NCI-H1092 treated with DMSO at 0.1 percent for 48 hours (cell line): ENCODE measurements at regions not wholly inside any gene's neighbourhood (a gene's known extent, or its start where the extent isn't known, plus 50 kb on each side); places are given as distances from the start of the nearest gene placed in this dataset.
"Not testable (repeated sequence)": the region's sequence is repeated elsewhere in the genome, so short reads cannot be mapped to it uniquely, and the experiment has no call there.

Experiments used
- DNase-seq: peaks from one replicate; lab custom pipeline; 2025; lab: John Stamatoyannopoulos, UW

DNA sequence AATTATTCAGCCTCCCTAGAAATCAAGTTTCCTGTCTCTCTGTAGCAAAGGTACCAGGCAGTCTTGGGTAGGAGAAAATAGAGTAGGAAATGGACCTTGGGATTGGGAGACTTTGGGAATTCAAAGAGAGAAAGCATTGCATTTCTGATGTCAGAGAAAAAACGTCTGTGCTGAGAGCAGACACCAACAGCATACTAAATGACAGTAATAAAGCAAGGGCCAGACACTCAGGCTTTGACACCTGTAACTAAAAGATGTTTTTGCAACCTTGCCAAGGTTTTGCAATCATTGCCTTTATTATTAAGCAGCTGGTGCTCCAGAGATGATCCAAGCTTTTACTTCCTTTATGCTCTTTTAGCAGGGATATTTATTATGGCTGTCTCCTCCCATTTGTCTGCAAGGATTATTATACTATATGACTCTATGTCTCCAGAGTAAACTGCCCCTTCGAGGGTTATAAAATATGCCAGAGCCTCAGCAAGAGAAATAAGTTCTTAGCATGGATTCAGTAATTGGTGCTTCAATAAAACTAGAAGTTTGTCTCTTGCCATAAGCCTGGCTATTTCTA lies 85.2 kb upstream of the GRAMD1B start:
- DNase-seq: peak; percentile 85

DNA sequence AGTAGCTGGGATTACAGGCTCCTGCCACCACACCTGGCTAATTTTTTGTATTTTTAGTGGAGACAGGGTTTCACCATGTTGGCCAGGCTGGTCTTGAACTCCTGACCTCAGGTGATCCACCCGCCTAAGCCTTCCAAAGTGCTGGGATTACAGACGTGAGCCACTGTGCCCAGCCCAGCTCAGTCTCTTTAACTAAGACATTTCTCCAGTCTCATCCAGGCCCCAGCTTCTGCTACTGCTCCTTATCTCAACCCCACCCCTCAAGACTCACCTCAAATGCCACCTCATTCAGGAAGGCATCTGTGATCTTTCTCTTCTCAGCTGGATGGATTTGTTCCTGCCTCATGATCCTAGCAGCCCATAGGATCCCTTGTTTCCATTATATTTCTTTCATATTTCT lies 85.9 kb upstream of the GRAMD1B start:
- not testable (repeated sequence) for DNase-seq

DNA sequence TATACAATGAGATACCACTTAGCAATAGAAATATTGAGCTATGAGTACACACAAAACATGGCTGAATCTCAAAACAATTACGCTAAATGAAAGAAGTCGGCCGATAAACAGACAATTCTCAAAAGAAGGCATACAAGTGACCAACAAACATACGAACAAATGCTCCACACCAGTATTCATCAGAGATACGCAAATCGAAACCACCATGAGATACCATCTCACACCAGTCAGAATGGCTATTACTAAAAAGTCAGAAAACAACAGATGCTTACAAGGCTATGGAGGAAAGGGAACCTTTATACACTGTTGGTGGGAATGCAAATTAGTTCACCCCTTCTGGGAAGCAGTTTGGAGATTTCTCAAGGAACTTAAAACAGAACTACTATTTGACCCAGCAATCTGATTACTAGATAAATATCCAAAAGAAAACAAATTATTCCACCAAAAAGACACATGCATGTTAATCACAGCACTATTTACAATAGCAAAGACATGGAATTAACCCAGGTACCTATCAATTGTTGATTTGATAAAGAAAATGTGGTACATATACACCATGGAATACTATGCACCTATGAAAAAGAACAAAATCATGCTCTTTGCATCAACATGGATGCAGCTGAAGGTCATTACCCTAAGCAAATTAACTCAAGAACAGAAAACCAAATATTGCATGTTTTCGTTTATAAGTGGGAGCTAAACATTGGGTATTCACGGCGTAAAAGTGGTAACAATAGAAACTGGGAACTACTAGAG lies 90.9 kb upstream of the GRAMD1B start:
- DNase-seq: no peak

DNA sequence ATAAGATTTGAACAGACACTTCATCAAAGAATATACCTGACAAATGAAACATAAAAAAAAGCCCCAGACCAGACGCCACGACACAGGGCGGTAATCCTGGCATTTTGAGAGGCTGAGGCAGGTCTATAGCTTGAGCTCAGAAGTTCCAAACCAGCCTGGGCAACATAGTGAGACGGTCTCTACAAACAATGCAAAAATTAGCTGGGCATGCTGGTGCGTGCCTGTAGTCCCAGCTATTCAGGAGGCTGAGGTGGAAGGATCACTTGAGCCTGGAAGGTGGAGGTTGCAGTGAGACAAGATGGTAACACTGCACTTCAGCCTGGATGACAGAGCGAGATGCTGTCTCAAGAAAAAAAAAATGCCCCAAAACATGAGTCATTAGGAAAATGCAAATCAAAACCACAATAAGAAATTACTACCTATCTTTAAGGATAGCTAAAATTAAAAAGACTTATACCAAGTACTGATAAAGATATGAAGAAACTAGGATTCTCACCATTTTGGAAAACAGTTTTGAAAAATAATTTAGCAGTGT lies 91.7 kb upstream of the GRAMD1B start:
- DNase-seq: no peak

DNA sequence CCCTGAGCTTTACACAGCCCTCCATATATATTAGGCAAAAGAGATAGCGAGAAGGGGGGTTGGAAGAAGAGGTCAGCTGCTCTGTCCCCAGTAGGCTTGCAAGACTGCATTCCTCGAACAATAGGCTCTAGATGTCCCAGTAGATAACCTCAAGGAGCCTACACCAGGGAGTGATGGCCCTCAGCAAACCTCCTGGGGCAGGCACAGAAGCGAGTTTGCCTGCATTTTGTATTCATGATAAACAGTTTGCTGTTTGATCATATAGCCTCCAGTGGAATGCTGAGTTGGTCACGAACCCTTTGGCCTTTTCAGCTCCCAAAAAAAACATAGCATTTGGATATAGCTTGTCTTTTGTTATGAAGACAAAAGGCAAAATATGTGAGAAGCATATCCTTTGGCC lies 95.1 kb upstream of the GRAMD1B start:
- no peak for DNase-seq

DNA sequence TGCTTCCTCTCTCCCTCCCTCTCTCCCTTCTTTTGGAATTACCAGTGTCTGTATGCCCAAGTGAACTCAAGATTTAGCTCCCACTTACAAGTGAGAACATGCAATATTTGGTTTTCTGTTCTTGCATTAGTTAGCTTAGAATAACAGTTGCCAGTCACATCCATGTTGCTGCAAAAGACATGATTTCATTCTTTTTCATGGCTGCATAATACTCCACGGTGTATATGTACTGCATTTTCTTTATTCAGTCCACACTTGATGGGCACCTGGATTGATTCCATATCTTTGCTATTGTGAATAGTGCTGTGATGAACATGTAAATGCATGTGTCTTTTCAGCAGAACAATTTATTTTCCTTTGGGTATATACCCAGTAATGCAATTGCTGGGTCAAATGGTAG lies 97.5 kb upstream of the GRAMD1B start:
- DNase-seq: not testable (repeated sequence)

DNA sequence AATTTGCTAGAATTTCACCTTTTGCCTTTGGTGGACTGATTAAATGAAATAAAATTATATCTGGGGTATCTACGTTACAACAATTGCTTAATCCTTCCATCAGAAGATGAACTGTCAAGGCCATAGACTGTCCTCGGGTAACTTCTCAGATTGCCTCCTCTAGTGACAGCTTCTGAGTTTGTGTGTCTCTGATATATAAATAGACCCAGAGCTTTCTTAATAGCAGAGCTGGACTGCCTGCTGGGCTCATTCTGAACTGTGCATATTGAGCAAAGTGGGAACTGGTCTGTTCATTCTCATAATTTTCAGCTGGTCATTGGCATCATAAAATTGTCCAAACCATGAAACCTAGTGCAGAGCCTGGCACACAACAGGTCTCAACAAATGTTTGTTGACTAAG lies 99.1 kb upstream of the GRAMD1B start:
- DNase-seq: no peak

DNA sequence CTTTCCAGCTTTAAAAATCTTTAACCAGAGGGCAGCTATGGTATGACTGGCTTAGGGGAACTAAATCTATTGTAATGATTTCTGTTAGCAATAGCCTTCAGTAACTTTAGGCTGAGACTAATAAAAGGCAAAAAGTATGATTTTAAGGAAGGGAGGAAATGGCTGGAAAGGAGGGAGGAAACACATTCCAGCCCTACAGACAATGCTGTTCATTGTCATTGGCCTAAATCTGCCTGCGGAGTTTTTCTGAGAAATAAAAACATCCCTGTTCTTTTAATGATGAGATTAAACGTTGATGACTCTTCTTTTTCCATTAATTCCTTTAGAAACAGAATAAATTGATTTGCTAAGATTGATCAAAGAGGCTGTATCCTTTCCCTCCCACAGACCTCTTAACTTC lies 99.6 kb upstream of the GRAMD1B start:
- no peak for DNase-seq

DNA sequence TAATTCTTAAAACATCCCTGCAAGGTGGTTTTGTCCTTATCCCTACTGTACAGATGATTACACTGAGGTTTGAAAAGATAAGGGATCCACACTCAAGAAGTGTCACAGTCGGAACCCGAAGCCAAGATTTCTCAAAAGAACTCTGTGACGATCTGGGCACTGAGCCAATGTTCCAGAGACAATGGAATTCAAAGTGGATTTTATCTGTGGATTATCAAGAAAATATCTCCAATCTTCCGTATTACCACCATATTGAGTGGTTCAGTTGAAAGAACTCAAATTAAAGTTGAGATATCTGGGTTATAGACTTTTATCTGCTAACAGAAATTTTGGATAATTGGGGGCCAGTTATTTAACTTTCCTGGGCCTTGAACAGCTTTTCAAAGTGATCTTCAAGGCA lies 100.0 kb upstream of the GRAMD1B start:
- DNase-seq: no peak

DNA sequence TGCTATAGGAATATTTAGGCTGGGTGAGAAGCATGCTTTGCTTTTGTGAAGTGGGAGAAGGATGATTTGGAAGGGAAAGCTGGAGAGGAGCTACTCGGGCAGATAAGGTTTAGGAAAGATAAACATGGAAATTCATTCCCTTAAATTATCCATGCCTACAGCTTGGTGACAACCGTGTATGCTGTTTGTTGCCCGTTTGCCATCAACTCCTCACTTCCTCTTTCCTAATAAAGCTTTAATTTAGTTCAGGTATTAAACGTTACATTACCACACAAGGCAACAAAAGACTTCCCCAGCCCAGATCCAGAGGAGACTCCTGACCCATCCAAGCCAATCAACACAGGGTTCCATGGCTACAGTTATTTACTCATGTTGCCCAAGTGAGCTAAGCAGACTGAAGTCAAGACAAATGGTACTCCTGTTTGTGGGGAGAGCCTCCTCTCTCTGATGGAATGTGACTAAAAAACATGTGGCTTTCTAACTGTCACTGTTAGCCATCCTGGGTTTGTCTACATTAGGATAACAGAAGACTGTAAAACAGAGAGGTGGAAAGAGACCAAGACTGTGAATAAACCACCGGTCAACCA lies 101.7 kb upstream of the GRAMD1B start:
- no peak for DNase-seq

DNA sequence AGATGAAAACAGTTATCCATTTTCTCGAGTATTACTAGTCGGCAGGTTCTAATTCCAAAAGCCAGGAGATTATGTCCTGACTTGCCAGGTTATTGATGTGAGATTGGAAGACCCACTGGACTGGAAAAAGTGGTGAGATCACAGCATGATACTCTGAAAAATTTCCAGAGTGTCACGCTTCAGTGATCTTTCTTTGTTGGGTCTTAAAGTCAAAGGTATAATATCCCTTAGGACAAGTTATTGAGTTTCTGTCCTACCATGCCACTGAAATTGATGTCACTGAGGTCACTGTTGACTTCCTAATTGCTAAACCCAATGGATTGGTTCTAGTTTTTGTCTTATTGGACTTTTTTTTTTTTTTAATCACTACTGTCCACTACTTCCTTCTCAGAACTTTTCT lies 104.5 kb upstream of the GRAMD1B start:
- DNase-seq: no peak

DNA sequence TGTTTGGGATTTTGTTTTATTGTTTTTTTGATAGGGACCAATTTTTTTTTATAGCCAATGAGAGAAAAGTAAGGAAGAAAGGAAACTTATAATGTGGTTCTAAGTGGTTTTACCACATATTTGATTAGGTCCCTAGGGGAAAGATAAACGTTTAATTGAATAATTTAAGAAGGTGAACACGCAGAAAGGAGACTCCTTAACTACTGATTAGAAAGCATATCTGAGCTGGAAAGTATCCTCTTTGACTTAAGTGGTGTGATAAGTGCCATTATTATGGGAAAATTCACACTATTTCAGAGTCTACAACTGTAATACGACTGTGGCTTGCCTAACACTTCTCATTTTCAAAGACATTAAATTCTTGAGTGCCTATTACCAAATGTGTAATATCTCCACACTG lies 106.5 kb upstream of the GRAMD1B start:
- no peak for DNase-seq

DNA sequence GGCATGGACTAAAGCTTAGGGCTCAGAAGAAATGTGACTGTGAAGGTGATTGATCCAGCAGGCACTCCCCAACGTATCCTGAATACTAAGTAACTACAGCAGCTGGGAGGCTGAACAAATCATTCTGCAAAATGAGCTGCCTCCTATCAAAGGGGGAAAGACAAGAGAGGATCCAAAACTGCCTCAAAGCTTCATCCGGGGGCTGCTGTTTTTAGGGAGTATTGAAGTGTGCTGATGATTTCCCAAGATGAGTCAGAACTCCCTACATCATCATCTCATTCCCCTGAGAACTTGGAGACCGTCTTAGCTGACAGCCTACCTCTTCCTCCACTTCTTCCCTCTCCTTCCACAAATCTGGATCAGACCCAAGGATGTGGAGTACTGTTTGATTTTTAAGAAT lies 108.4 kb upstream of the GRAMD1B start:
- DNase-seq: no peak

DNA sequence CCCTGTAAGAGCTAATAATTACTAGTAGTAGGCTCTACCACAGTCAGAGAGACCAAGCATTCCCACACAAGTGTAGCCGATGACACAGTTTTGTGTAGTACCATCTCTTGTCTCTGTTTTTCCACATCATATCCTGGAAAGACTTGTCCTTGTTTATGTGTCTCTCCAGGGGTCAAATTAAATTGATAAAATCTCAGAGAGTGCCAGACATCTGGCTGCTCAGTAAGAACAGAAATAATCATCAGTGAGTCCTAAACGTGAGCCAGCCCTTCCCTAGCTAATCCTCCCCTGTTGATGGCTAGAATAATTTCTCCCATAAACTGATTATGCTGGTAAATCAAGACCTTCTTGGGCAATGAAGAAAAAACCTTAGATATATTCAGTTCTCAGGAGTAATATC lies 111.4 kb upstream of the GRAMD1B start:
- no peak for DNase-seq

DNA sequence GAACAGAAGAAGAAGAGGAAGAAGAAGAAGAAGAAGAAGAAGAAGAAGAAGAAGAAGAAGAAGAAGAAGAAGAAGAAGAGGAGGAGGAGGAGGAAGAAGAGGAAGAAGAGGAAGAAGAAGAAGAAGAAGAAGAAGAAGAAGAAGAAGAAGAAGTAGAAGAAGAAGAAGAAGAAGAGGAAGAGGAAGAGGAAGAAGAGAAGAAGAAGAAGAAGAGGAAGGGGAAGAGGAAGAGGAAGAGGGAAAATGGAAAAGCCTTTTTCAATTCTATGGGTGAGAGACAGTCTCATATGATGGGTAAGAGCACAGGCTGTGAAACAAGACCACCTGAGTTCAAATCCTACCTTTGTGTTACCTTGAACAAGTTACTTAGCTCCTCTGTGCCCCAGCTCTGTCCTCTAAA lies 111.9 kb upstream of the GRAMD1B start:
- not testable (repeated sequence) for DNase-seq

DNA sequence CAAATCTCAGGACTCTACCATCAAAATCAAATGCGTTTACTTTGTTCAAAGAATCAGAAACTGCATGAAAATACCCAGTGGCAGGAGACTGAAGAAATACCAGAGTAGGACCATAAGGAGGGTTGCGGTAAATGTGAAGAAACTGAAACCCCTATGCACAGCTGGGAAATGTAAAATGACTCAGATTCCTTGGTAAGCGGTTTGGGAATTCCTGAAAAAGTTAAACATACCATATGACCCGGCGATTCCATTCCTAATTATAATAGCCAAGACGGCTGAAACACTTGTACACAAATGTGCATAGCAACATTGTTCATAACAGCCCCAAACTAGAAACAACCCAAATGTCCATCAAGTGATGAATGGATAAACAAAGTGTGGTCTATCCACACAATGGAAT lies 114.1 kb upstream of the GRAMD1B start:
- no peak for DNase-seq

DNA sequence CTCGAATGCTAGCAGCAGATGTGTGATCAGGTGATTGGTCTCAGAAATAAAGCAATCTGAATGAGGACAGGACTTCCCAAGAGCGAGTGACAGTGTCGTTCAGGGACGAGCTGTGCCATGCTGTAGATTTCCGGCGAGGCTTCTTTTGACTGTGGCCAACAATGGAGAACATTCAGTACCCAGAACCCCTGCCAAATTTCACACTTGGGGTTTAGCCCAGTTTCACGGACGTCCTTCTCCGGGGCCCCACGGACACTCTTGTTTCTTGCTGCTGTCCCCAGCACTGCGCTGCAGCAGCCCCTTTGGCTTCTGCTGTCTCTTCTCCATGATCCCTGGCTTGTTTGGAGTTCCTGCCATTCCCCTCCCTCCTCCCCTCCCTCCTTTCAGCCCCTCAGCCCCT lies 115.1 kb upstream of the GRAMD1B start:
- DNase-seq: no peak

DNA sequence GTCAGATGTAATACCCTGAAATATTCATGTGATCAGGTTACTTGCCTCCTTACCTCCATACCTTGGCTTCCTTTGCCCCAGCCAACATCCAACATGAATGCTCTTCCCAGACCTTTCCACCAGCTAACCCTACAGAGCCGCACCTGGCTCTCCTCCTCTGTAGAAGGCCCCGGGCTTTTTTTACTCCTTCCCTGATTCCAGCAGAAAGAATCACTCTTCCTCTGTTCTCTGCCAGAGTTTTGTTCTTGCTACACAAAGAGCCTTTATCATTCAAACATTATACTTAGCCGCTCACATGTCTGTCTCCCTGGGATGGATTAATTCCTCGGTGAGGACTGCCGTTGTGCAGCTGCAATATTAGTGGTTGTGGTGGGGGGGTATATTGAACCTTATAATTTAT lies 116.8 kb upstream of the GRAMD1B start:
- no peak for DNase-seq

DNA sequence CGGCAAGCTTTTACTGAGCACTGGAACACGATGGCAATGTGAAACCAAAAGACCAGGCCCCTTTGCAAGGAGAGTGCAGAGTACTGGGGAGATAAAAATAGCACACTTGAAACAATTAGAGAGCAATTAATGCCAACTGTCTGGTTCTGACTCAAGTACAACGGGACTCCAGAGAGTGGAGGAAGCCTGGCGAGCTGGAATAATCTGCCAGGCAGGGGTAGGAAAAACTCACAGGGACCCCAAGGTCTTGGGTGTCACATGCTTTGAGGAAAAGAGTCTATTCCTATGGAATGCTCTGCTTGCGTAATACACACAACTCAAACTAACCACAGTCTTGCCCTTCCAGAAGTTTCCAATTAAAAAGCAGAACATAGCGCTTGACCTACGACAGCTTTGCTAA lies 113.0 kb upstream of the CLMP start:
- peak; percentile 75 for DNase-seq

DNA sequence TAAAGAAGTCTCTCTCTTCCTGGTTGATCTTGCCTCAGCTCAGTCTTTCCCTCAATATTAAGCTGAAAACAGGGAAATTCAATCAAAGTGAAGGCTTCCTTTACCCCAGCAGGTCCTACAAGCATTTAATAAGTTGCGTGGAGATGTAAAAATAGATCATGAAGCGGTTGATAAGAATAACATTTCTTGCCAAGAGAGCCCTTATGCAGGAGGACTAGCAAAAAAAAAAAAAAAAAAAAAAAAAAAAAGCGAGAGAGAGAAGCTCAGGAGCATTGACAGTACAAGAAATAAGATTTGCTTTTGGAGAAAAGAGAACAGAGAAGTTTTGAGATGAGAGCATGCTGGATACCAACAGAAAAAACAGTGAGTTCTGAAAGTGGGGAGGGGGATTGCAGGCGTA lies 112.2 kb upstream of the CLMP start:
- DNase-seq: no peak

DNA sequence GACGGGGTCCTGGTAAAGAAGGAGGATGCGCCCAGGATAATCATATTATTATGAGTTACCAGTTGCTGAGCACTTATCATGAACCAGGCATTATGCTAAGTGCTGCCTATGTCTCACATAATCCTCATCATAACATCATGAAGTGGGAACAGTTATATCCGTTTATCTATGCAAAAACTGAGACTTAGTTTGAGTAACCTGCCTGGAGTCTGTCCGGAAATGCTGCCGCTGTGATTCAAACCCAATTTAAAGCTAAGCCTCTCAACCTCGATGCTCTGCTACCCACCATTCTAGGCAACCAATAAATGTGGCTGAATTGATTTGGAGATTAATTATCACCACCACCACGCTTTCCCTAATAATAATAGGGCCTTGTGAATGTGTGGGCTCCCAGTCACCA lies 111.5 kb upstream of the CLMP start:
- DNase-seq: no peak

DNA sequence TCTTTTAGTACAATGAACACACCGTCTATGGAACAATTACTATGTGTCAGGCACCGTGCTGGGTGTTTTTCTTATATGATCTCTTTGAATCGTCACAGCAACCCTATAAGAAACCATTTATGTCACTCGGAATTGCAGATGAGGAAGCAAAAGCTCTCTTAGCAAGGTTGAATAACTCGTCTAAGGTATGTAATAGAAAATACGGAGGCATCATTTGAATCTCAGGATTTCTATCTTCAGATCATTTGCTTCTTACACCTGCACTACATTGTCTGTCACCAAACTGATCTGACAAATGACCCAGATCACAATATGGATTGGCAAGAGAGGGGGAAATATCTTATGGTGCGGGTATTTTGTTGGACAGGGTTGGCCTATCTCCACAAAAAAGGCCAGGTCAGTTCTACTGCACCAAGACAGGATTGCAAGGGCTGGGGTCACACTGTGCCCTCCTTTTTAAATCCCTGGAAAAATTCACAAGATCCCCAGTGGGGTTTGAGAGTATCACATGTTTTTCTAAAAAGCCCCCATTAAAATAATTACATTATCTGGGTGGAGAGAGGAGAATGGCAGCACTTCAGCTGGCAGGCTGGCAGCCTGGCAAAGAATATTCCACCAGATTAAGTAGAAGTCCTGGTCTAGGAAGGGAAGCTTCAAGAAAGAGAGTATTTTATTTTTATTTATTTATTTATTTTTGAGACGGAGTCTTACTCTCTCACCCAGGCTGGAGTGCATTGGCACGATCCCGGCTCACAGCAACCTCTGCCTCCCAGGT lies 110.7 kb upstream of the CLMP start:
- peak; percentile 50 for DNase-seq
